ENCODE measurements at regions not wholly inside any gene's neighbourhood (a gene's known extent, or its start where the extent isn't known, plus 50 kb on each side); places are given as distances from the start of the nearest gene placed in this dataset.

DNA sequence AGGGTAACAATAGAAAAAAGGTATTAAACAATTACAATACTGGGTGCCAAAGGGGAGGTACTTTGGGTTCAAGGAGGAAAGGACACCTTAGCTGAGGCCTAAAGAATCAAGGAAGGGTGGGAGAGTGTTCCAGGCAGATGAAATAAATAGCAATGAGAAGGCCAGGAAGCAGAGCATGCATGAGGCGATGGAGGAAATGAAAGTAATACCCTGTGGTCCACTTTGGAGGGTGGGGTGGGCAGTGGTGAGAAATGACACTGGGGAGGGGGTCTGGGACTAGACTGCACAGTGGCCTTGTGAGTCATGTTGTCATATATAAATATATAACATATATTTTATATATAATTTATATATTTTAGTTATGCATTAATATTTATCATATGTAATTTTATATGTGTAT is 55.9 kb downstream of the BHLHE40 start:
- intact Hi-C loops (cut with micrococcal nuclease) = no loop called here

- intact Hi-C loops (cut with micrococcal nuclease) = no loop called here
Observed at GRCh38 chr3:5035692-5036391, 56.6 kb downstream of the BHLHE40 start.

DNA sequence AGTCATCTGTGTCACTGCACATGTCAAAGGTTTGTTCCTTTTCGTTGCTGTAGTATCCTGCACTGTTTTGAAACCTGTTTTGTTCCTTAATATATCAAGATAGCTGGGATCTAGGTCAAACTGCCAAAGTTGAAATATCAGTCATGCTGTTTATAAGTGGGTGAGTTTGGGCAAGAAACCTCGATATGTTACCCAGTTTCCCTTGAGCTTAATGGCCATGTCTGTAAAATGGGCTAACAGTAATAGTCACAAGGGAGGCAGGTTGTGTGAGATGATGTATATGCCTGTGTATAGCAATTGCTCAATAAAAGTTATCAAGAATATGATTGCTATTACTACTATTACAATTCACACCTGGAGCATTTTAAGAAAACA is 57.1 kb downstream of the BHLHE40 start:
- intact Hi-C loops (cut with micrococcal nuclease) = no loop called here

GRCh38 chr3:5036858-5037257 is 57.6 kb downstream of the BHLHE40 start:
- intact Hi-C loops (cut with micrococcal nuclease) = no loop called here

DNA sequence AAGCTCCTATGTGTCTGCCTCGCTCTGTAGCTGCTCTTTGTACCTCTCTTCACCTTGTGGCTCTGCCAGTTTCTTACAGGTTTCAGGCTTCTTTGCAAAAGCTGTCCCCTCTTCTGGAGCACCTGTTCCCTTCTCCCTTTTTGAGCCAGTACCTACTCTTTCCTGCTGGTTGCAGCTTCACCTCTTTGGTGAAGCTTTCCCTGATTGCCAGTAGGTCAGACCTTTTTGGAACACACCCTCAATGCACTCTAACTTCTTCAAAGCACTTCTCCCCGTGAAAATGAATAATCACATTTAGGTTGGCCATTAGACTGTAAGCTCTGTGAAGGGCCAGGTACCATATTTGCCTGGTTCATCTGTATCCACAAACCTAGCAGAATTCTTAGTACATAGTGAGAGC is 60.3 kb downstream of the BHLHE40 start:
- intact Hi-C loops (cut with micrococcal nuclease) = no loop called here

GRCh38 chr3:5041315-5041714 is 62.1 kb downstream of the BHLHE40 start:
- intact Hi-C loops (cut with micrococcal nuclease) = no loop called here

DNA sequence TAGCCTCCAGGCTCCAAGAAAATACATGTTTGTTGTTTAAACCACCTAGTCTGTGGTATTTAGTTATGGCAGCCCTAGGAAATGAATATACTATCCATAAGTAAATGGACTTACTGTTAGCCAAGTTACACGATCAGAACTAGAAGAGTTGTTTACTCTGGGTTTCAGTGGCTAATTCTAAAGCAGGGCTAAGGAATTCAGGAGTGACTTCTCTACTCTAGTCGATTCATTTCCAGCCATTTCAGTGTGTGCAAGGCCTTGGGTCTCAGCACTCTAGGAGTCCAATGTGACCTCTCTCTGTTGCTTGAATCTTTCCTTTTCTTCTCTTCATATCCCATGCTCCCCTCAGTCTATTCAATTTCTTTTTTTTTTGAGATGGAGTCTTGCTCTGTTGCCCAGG is 66.7 kb downstream of the BHLHE40 start:
- intact Hi-C loops (cut with micrococcal nuclease) = no loop called here

DNA sequence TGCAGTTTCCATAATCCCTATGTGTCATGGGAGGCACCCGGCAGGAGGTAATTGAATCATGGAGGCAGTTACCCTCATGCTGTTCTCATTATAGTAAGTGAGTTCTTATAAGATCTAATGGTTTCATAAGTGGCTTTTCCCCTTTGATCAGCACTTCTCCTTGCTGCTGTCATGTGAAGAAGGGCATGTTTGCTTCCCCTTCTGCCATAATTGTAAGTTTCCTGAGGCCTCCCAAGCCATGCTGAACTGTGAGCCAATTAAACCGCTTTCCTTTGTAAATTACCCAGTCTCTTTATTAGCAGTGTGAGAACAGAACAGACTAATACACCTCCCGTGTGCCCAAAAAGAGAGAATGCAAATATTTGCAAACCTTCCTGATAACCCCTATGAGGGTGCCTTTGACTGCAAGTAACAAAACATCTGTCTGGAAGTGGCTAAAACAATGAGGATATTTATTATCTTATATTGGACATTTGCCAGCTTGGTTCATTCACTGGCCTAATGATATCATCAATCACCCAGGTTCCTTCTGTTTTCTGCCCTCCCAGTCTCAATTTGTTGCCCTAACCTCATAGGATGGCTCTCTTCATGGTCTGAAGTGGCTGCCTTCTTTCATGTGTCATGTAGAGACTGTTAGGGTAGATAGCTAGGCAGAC is 68.7 kb downstream of the BHLHE40 start:
- intact Hi-C loops (cut with micrococcal nuclease) = no loop called here

- intact Hi-C loops (cut with micrococcal nuclease) = loop anchor here (10.0 kb wide), 1 partner anchor 557 kb away; the partner anchor contains the start of gene ITPR1
Observed at GRCh38 chr3:5051772-5052171, 70.3 kb upstream of the ARL8B start.

DNA sequence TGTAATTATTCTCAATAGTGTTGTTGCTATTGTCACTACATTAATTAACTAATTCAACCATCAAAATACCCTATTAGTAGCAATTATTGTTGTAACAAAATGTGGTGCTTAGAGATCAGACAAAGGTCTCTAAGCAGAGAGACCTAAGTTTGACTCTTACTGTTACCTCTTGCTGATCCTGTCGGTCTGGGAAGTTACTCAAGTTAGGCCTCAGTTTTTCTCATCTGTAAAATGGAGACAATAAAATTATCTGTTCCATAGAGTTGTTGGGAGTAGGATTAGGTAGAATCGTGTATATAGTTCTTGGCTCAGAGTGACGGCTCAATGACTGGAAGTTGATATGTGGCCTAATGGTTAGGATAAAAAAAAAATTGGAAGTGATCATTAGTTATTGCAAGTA is 69.8 kb upstream of the ARL8B start:
- intact Hi-C loops (cut with micrococcal nuclease) = loop anchor here (10.0 kb wide), 1 partner anchor 557 kb away; the partner anchor contains the start of gene ITPR1

DNA sequence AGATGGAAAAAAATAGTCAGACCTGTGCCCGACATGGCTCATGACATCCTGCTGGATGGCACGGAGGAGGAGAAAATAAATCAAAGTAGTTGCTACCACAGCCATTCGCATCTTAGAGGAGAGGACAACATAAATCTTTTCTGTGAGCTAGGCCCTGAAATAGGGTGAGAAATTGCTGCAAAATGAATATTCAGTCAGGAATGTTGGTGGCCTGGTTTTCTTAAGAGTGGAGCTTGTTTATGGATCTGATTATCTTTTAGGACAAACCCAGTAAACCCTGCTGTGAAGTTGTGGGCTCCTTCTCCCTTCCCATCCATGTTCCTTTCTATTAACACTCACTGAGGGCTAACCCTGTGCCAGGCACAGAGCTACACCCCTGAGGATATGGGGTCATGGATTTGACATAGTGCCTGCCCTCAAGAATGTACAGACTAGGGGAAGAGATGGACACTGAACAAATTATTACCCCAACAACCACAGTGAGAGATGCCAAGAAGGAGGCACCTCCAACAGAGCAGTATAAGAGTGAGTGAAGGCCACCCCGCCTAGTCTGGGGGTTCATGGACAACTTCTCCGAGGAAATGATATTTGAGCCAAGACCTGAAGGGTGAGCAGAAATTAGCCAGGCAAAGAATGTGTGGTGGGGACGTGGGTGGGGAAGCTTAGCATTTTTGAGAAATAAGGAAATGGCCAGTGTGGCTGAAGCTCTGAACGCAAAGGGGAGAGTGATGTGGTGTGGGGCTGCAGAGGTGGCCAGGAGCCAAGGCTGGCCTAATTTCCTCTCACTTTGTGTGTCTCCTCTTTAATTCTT is 68.9 kb upstream of the ARL8B start:
- intact Hi-C loops (cut with micrococcal nuclease) = loop anchor here (10.0 kb wide), 1 partner anchor 558 kb away; the partner anchor contains the start of gene ITPR1

- intact Hi-C loops (cut with micrococcal nuclease) = loop anchor here (2.0 to 10.0 kb wide), 2 partner anchors 31 to 559 kb away; partner anchors contain the start of gene ITPR1
Observed at GRCh38 chr3:5054098-5054497, 68.0 kb upstream of the ARL8B start.

DNA sequence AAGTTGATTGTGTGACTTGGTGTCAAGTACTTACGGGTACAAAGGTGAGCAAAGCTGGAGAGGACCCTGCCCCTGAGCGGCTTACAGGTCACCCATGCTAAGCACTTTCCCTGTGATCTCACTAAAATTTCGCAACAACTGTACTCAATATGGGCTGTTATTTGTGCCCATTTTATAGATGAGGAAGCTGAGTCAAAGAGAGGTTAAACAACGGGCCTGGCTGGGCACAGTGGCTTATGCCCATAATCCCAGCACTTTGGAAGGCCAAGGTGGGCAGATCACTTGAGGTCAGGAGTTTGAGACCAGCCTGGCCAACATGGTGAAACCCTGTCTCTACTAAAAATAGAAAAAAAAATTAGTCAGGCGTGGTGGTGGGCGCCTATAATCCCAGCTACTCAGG is 67.5 kb upstream of the ARL8B start:
- intact Hi-C loops (cut with micrococcal nuclease) = loop anchor here (2.0 to 10.0 kb wide), 2 partner anchors 32 to 560 kb away; partner anchors contain the start of gene ITPR1

- intact Hi-C loops (cut with micrococcal nuclease) = loop anchor here (2.0 to 10.0 kb wide), 3 partner anchors 33 to 561 kb away; partner anchors contain the start of gene ITPR1
Observed at GRCh38 chr3:5055357-5056110, 66.6 kb upstream of the ARL8B start.

GRCh38 chr3:5056111-5056391 is 66.0 kb upstream of the ARL8B start:
- intact Hi-C loops (cut with micrococcal nuclease) = loop anchor here (5.0 to 10.0 kb wide), 2 partner anchors 159 to 561 kb away; partner anchors contain the start of gene ITPR1

GRCh38 chr3:5057272-5057671 is 64.8 kb upstream of the ARL8B start:
- intact Hi-C loops (cut with micrococcal nuclease) = loop anchor here (1.0 to 10.0 kb wide), 6 partner anchors 80 to 562 kb away; partner anchors contain the start of gene ITPR1

GRCh38 chr3:5057857-5058324 is 64.2 kb upstream of the ARL8B start:
- intact Hi-C loops (cut with micrococcal nuclease) = loop anchor here (1.0 to 10.0 kb wide), 8 partner anchors 71 to 707 kb away; partner anchors contain the start of gene ITPR1

DNA sequence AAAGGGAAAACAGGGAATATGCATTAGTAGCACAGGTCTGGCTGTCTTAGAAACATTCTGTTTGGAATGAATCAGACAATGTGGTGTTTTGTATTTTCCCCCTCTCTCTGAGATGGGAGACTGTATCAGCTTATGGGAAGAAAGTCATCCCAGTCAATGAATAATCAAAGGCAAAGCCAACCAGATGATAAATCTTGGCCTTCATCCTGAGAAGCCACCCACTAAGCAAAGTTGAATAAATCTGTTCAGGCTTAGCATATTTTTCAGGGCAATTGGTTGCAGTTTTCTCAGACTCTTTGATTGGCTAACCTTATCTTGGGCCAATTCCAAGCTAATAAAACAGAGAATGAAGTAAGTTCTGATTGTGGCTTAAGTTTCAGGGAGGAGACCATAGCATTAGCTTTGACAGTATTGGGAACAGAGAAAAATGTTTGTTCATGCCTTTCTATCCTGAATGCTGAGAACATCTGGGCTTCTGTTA is 63.6 kb upstream of the ARL8B start:
- intact Hi-C loops (cut with micrococcal nuclease) = loop anchor here (2.0 to 10.0 kb wide), 4 partner anchors 72 to 708 kb away; partner anchors contain the start of gene ITPR1

GRCh38 chr3:5059782-5060181 is 62.3 kb upstream of the ARL8B start:
- intact Hi-C loops (cut with micrococcal nuclease) = loop anchor here (2.0 to 10.0 kb wide), 4 partner anchors 73 to 709 kb away; partner anchors contain the start of gene ITPR1

DNA sequence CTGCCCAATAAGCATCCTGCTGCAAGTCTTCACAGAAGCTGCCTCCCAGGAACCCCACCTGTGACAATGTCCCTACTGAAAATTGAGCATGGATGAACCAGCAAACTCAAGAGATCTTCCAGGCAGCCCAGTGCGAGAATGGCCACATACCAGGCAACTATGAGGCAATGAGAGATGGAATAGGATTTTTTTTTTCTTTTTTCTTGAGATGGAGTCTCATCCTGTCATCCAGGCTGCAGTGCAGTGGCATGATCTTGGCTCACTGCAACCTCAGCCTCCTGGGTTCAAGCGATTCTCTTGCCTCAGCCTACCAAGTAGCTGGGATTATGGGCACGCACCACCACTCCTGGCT is 60.9 kb upstream of the ARL8B start:
- intact Hi-C loops (cut with micrococcal nuclease) = no loop called here

DNA sequence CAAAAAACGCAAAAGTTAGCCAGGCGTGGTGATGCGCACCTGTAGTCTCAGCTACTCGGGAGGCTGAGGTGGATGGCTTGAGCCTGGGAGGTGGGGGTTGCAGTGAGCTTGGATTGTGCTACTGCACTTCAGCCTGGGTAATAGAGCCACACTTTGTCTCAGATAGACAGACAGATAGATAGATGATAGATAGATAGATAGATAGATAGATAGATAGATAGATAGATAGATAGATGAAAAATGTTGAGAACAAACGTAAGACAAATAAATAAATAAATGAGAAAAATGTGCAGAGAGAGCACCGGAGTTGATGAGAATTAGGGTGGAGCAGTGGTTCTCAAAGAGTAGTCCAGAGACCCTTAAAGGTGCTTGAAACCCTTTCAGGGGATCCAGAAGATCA is 58.4 kb upstream of the ARL8B start:
- intact Hi-C loops (cut with micrococcal nuclease) = no loop called here
